MM.1S (cell line): ENCODE measurements at regions not wholly inside any gene's neighbourhood (a gene's known extent, or its start where the extent isn't known, plus 50 kb on each side); places are given as distances from the start of the nearest gene placed in this dataset.

Experiments
- EZH2 ChIP-seq: fragments of 300-600 bp; sonication (generic); optimal IDR thresholded peaks from 2 replicates; pipeline ENCODE3; 2017; ENCODE audit warnings: low read depth, mild to moderate bottlenecking, antibody characterized with exemption, low read length, mixed read lengths
- EZH2phosphoT487 ChIP-seq: fragments of 300-600 bp; sonication (generic); IDR thresholded peaks from 2 replicates; pipeline ENCODE4 v1.6.1; 2018; ENCODE audit warnings: antibody characterized with exemption, low read length
- TF ChIP-seq, protein P1 (sequence below): fragments of 300-600 bp; sonication (generic); IDR thresholded peaks from 2 replicates; pipeline ENCODE4 v1.5.1; 2016; ENCODE audit warnings: antibody characterized with exemption, low read length, mixed read lengths

DNA sequence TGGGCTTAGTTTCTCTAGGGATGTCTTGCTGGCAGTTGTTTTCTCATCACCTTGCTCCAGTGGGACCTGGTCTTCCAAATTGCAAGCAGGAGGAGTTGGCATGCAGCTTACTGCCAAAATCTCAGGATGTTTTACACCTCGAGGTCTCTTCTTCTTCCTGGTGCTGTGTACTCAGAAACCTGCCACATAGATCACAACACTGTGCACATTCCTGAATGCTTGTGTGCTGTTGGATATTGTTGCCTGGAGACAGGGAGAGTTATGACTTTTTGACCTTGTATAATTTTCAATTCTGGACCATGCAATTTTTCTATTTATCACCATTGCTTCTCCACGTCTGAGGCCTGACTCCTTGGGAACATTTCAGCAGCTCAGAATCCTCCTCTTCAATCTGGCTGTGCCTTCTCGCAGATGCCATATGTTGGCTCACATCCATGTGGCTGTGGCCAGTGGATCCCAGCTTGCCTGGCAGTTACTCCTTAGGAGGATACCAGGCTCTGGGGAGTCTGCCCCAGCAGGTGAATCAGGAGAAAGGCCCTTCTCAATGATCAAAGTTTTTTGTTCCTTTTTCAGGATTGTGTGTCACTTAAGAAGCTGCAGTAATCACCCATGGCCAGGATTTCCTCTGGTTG is 489.3 kb downstream of the TSN start:
- TF ChIP-seq, protein P1, sequence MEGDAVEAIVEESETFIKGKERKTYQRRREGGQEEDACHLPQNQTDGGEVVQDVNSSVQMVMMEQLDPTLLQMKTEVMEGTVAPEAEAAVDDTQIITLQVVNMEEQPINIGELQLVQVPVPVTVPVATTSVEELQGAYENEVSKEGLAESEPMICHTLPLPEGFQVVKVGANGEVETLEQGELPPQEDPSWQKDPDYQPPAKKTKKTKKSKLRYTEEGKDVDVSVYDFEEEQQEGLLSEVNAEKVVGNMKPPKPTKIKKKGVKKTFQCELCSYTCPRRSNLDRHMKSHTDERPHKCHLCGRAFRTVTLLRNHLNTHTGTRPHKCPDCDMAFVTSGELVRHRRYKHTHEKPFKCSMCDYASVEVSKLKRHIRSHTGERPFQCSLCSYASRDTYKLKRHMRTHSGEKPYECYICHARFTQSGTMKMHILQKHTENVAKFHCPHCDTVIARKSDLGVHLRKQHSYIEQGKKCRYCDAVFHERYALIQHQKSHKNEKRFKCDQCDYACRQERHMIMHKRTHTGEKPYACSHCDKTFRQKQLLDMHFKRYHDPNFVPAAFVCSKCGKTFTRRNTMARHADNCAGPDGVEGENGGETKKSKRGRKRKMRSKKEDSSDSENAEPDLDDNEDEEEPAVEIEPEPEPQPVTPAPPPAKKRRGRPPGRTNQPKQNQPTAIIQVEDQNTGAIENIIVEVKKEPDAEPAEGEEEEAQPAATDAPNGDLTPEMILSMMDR = no peak
- TF ChIP-seq EZH2phosphoT487 (no peak), EZH2 (no peak)
